Tibial artery (tissue), 4 donors: ENCODE measurements at regions not wholly inside any gene's neighbourhood (a gene's known extent, or its start where the extent isn't known, plus 50 kb on each side); places are given as distances from the start of the nearest gene placed in this dataset.
"Not testable (repeated sequence)": the region's sequence is repeated elsewhere in the genome, so short reads cannot be mapped to it uniquely, and the experiment has no call there.

Experiments
- DNase-seq, 2 donors: peaks; one replicate each; pipeline ENCODE4 v3.0.0-alpha.2; 2019
- H3K27ac ChIP-seq, 2 donors: fragments of 200-600 bp; sonication (generic) in 1 of 2; 1 replicate in 1 of 2; 2 replicates in 1 of 2; pipeline ENCODE4 v1.5.1; 2018 to 2019; ENCODE audit warnings: mild to moderate bottlenecking in 1 of 2
- H3K27me3 ChIP-seq, 2 donors: fragments of 200-600 bp; sonication (generic) in 1 of 2; one replicate each; pipeline versions ENCODE4 v1.5.1 to v1.6.0; 2016 to 2019
- H3K36me3 ChIP-seq, 3 donors: fragments of 200-600 bp; sonication (generic) in 2 of 3; one replicate each; pipeline ENCODE4 v1.5.1; 2016 to 2019; ENCODE audit warnings: mild to moderate bottlenecking in 2 of 3
- H3K4me1 ChIP-seq, 4 donors: fragments of 200-600 bp; sonication (generic) in 2 of 4; 1 replicate in 3 of 4; 2 replicates in 1 of 4; pipeline ENCODE4 v1.5.1; 2016 to 2019
- H3K4me3 ChIP-seq, 2 donors: fragments of 200-600 bp; sonication (generic) in 1 of 2; 1 replicate in 1 of 2; 2 replicates in 1 of 2; pipeline ENCODE4 v1.5.1; 2018 to 2019; ENCODE audit warnings: mild to moderate bottlenecking in 2 of 2
- H3K9me3 ChIP-seq, 3 donors: fragments of 200-600 bp; sonication (generic) in 1 of 3; one replicate each; pipeline ENCODE4 v1.5.1; 2016 to 2019
- intact Hi-C: fragments of 100-400 bp; cut with DNase I; formaldehyde crosslinking; loops from one replicate; pipeline ENCODE4 v1.15.0; 2023; ENCODE audit warnings: low total_unique reads
- TF ChIP-seq, protein P1 (sequence below), 2 experiments: fragments of 200-600 bp in 1 of 2; fragments of 450-650 bp in 1 of 2; IDR thresholded peaks; one replicate each; pipeline ENCODE4 v1.5.1; 2017 to 2019; ENCODE audit warnings: antibody characterized with exemption in 2 of 2, mild to moderate bottlenecking in 1 of 2, moderate library complexity in 1 of 2

GRCh38 chr16:85447693-85448313, 165.3 kb upstream of the GSE1 start:
- no peak overlapping the region for H3K27ac ChIP-seq
- H3K9me3 ChIP-seq: no peaks in the 10 kb centered on the region
- no peaks in the 10 kb centered on the region for H3K27me3 ChIP-seq
- TF ChIP-seq, protein P1, sequence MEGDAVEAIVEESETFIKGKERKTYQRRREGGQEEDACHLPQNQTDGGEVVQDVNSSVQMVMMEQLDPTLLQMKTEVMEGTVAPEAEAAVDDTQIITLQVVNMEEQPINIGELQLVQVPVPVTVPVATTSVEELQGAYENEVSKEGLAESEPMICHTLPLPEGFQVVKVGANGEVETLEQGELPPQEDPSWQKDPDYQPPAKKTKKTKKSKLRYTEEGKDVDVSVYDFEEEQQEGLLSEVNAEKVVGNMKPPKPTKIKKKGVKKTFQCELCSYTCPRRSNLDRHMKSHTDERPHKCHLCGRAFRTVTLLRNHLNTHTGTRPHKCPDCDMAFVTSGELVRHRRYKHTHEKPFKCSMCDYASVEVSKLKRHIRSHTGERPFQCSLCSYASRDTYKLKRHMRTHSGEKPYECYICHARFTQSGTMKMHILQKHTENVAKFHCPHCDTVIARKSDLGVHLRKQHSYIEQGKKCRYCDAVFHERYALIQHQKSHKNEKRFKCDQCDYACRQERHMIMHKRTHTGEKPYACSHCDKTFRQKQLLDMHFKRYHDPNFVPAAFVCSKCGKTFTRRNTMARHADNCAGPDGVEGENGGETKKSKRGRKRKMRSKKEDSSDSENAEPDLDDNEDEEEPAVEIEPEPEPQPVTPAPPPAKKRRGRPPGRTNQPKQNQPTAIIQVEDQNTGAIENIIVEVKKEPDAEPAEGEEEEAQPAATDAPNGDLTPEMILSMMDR (IDR thresholded peaks at IDR 0.05): no peak
- H3K36me3 ChIP-seq: no peaks in the 10 kb centered on the region
- intact Hi-C loops: no loop called here
- peaks cover 0 to 24% (median 12%) of the 10 kb centered on the region in 4 donors for H3K4me1 ChIP-seq
- no peak overlapping the region for H3K4me3 ChIP-seq
- DNase-seq: no peak

DNA sequence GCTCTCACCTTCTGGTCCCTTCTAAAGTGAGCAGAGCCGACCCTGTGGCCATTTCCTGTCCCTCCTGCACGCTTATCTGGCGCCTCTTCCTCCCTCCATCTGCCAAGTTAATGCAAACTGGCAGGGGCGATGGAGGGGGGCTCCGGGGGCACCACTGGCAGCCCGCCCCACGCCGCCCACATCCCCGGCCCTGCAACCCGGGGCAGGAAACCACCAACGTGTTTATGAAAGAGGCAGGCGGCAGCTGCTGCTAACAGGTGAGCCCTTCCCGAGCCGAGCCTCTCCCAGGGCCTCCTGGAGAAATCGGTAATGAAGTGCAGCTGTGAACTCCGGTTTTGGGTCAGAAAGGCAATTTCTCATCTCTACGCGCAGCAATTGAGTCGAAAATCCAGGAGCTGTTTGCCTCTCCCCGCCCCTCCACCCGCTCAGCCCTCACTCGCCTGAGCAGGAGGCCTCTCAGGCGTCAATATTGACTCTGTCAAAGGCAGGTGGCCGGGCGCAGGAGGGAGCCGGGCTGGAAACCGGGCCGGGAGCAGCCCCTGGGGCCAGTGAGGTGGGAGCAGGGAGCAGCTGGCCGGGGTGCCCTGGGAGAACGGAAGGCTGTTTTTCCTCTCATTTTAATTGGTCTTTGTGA, 164.4 kb upstream of the GSE1 start:
- no peak for DNase-seq
- Histone ChIP-seq H3K27me3 (no peaks in the 10 kb centered on the region), H3K4me3 (no peak overlapping the region), H3K27ac (no peak overlapping the region), H3K9me3 (no peaks in the 10 kb centered on the region), H3K4me1 (peaks cover 0 to 26% (median 12%) of the 10 kb centered on the region in 4 donors), H3K36me3 (no peaks in the 10 kb centered on the region)
- intact Hi-C loops: no loop called here
- TF ChIP-seq, protein P1 (IDR thresholded peaks at IDR 0.05): no peak

- TF ChIP-seq, protein P1 (IDR thresholded peaks at IDR 0.05): no peak
- Histone ChIP-seq H3K27me3 (no peaks in the 10 kb centered on the region), H3K9me3 (no peaks in the 10 kb centered on the region), H3K4me3 (no peak overlapping the region), H3K4me1 (peaks cover 0 to 26% (median 12%) of the 10 kb centered on the region in 4 donors), H3K27ac (no peak overlapping the region), H3K36me3 (no peaks in the 10 kb centered on the region)
- no peak for DNase-seq
- intact Hi-C loops: no loop called here
Measured at GRCh38 chr16:85449191-85449884, 163.8 kb upstream of the GSE1 start.

DNA sequence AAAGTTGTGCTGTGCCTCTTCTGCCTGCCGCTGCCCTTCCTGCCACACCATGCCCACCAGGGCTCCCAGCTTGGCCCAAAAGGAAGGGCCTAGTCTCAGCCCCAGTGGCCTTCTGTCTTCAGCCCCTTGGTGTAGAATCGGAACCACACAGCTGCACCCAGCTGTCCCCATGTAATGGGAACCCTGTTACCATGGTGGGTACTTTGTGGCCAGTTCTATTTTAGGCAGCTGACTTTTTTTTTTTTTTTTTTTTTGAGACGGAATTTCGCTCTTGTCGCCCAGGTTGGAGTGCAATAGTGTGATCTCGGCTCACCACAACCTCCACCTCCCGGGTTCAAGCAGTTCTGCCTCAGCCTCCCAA, 163.3 kb upstream of the GSE1 start:
- H3K27me3 ChIP-seq: no peaks in the 10 kb centered on the region
- H3K9me3 ChIP-seq: no peaks in the 10 kb centered on the region
- TF ChIP-seq, protein P1 (IDR thresholded peaks at IDR 0.05): no peak
- peaks cover 0 to 26% (median 12%) of the 10 kb centered on the region in 4 donors for H3K4me1 ChIP-seq
- H3K27ac ChIP-seq: no peak overlapping the region
- no peak for DNase-seq
- H3K36me3 ChIP-seq: no peaks in the 10 kb centered on the region
- intact Hi-C loops: no loop called here
- H3K4me3 ChIP-seq: no peak overlapping the region

- peaks cover 0 to 15% (median 4%) of the 10 kb centered on the region in 4 donors for H3K4me1 ChIP-seq
- DNase-seq, H3K27me3 ChIP-seq, H3K27ac ChIP-seq, H3K4me3 ChIP-seq, H3K9me3 ChIP-seq, H3K36me3 ChIP-seq, intact Hi-C loops: not testable (repeated sequence)
Measured at GRCh38 chr16:85451142-85451541, 162.0 kb upstream of the GSE1 start.
